GM13976 (cell line): ENCODE measurements at regions not wholly inside any gene's neighbourhood (a gene's known extent, or its start where the extent isn't known, plus 50 kb on each side); places are given as distances from the start of the nearest gene placed in this dataset.

Experiments
- DNase-seq: peaks from one replicate; pipeline ENCODE4 v3.0.0; 2012; ENCODE audit warnings: low spot score
- CTCF ChIP-seq: IDR thresholded peaks from 2 replicates; pipeline ENCODE4 v1.5.1; 2012; ENCODE audit warnings: borderline replicate concordance, mild to moderate bottlenecking; ENCODE audit not compliant: insufficient read depth; ENCODE audit errors: extremely low read depth, missing control alignments, control extremely low read depth
- in situ Hi-C: fragments of 300-500 bp; cut with MboI; formaldehyde crosslinking; loops from one replicate; pipeline ENCODE4 v1.12.0; 2022; ENCODE audit warnings: low sequenced_read_pairs, mixed read lengths, inconsistent platforms; ENCODE audit not compliant: unreplicated experiment

- in situ Hi-C loops = no loop called here
- no peak for DNase-seq
- no peak for TF ChIP-seq CTCF
These were observed 82.5 kb upstream of the CAMK1G start for GRCh38 chr1:209500993-209501392.

- TF ChIP-seq CTCF = no peak
- in situ Hi-C loops = no loop called here
- no peak for DNase-seq
These were observed 80.3 kb upstream of the CAMK1G start for GRCh38 chr1:209503196-209503595.

- in situ Hi-C loops = no loop called here
- no peak for TF ChIP-seq CTCF
- no peak for DNase-seq
These were observed 78.9 kb upstream of the CAMK1G start for GRCh38 chr1:209504571-209504970.

GRCh38 chr1:209505044-209505443 lies 78.5 kb upstream of the CAMK1G start:
- DNase-seq = no peak
- in situ Hi-C loops = no loop called here
- TF ChIP-seq CTCF = no peak

- in situ Hi-C loops = no loop called here
- no peak for TF ChIP-seq CTCF
- no peak for DNase-seq
These were observed 77.4 kb upstream of the CAMK1G start for GRCh38 chr1:209506101-209506500.

- DNase-seq = no peak
- TF ChIP-seq CTCF = no peak
- in situ Hi-C loops = no loop called here
These were observed 74.5 kb upstream of the CAMK1G start for GRCh38 chr1:209509039-209509438.

GRCh38 chr1:209510063-209510462 lies 73.5 kb upstream of the CAMK1G start:
- in situ Hi-C loops = no loop called here
- TF ChIP-seq CTCF = no peak
- DNase-seq = no peak
